K562 (cell line): ENCODE measurements at regions not wholly inside any gene's neighbourhood (a gene's known extent, or its start where the extent isn't known, plus 50 kb on each side); places are given as distances from the start of the nearest gene placed in this dataset.

ENCODE experiments used
- ATAC-seq: fragments of 200-7000 bp; cut with Tn5 transposase; 3 replicates; pipeline ENCODE4 v1.9.1; 2020; ENCODE audit warnings: moderate library complexity
- BruUV-seq: library from RNA; stranded (reverse); fragments of 400-500 nt; replicated peaks from 2 replicates; lab custom pipeline; 2021; lab: Mats Ljungman, UMichigan
- CTCF ChIA-PET: fragments of 300-600 bp; formaldehyde crosslinking; extraction: SDS; loops from one replicate; lab custom pipeline; 2021; ENCODE audit warnings: low intra/inter-chr PET ratio; lab: Yijun Ruan, JAX
- POLR2A ChIA-PET: fragments of 300-600, 350-650 bp; sonication (Branson Sonifier 250); formaldehyde crosslinking; extraction: SDS; loops from one replicate; lab custom pipeline; 2021; ENCODE audit warnings: antibody characterized with exemption, inconsistent platforms; lab: Yijun Ruan, JAX
- DNase-seq, 4 experiments: peaks; one replicate each; pipeline versions ENCODE4 v3.0.0 to v3.0.0-alpha.2; 2011 to 2018; ENCODE audit warnings: low spot score in 3 of 4, mixed read lengths in 3 of 4; ENCODE audit errors: extremely low read depth in 1 of 4
- FAIRE-seq: peaks from 2 replicates; lab custom pipeline; 2011; peaks lifted over from hg19 to GRCh38; lab: Jason Lieb, UNC
- H2AFZ ChIP-seq: 2 replicates; pipeline ENCODE4 v1.6.0; 2011; ENCODE audit warnings: low read depth, low read length, control low read depth, inconsistent platforms
- H3K27ac ChIP-seq: fragments of 200-600 bp; 3 replicates; pipeline ENCODE4 v1.8.0; 2011; ENCODE audit warnings: low read depth, mild to moderate bottlenecking, control low read depth, inconsistent platforms, low read length, moderate library complexity, mixed read lengths; ENCODE audit errors: extremely low read depth
- H3K27me3 ChIP-seq, 2 experiments: fragments of 300-600 bp in 1 of 2; 2 replicates in 1 of 2; 3 replicates in 1 of 2; pipeline versions ENCODE4 v1.6.0 to v1.8.0; 2011; ENCODE audit warnings: inconsistent platforms in 2 of 2, low read length in 2 of 2, mild to moderate bottlenecking in 1 of 2, mixed read lengths in 1 of 2, moderate library complexity in 1 of 2; ENCODE audit not compliant: control insufficient read depth in 2 of 2, insufficient read depth in 2 of 2
- H3K36me3 ChIP-seq: fragments of 300-600 bp; 3 replicates; pipeline ENCODE4 v1.8.0; 2011; ENCODE audit warnings: mild to moderate bottlenecking, low read length, inconsistent platforms; ENCODE audit not compliant: control insufficient read depth, insufficient read depth
- H3K4me1 ChIP-seq, 2 experiments: fragments of 200-600 bp in 1 of 2; replicated peaks in 1 of 2; 2 replicates in 1 of 2; 3 replicates in 1 of 2; pipeline versions ENCODE4 v1.5.1 to v1.8.0; 2011; ENCODE audit warnings: inconsistent platforms in 2 of 2, low read length in 2 of 2, mild to moderate bottlenecking in 1 of 2, mixed read lengths in 1 of 2, moderate library complexity in 1 of 2; ENCODE audit not compliant: control insufficient read depth in 2 of 2, insufficient read depth in 2 of 2
- H3K4me2 ChIP-seq: 2 replicates; pipeline ENCODE4 v1.6.1; 2011; ENCODE audit warnings: low read length, control low read depth, inconsistent platforms, mixed read lengths; ENCODE audit not compliant: insufficient read depth
- H3K4me3 ChIP-seq: fragments of 200-600 bp; sonication (generic), shearing (Covaris generic); 2 replicates; pipeline ENCODE4 v1.5.1; 2016; ENCODE audit warnings: control low read depth, inconsistent platforms
- H3K79me2 ChIP-seq: fragments of 200-600 bp; 3 replicates; pipeline ENCODE4 v1.8.0; 2011; ENCODE audit warnings: low read length, inconsistent platforms; ENCODE audit not compliant: control insufficient read depth, insufficient read depth
- H3K9ac ChIP-seq, 2 experiments: 2 replicates each; pipeline versions ENCODE4 v1.6.0 to v1.6.1; 2011; ENCODE audit warnings: low read depth in 2 of 2, low read length in 2 of 2, control low read depth in 1 of 2, inconsistent platforms in 1 of 2, mild to moderate bottlenecking in 1 of 2, mixed read lengths in 1 of 2; ENCODE audit not compliant: insufficient read depth in 1 of 2
- H3K9me1 ChIP-seq: one replicate; pipeline ENCODE4 v1.6.0; 2011; ENCODE audit warnings: inconsistent platforms, mild to moderate bottlenecking, low read length, moderate library complexity; ENCODE audit not compliant: control insufficient read depth, insufficient read depth
- H3K9me3 ChIP-seq: replicated peaks from 2 replicates; pipeline ENCODE4 v1.5.1; 2011; ENCODE audit warnings: low read depth, low read length, inconsistent platforms; ENCODE audit not compliant: control insufficient read depth, insufficient read depth
- H4K20me1 ChIP-seq: replicated peaks from 2 replicates; pipeline ENCODE4 v1.6.1; 2011; ENCODE audit warnings: low read length, inconsistent platforms, mixed read lengths; ENCODE audit not compliant: control insufficient read depth, insufficient read depth
- BRCA1 ChIP-seq, 2 experiments: fragments of 450-650 bp in 1 of 2; sonication (generic) in 1 of 2; formaldehyde crosslinking in 1 of 2; IDR thresholded peaks; 2 replicates each; pipeline versions ENCODE4 v1.5.0 to v1.6.1; 2017 to 2020; ENCODE audit warnings: mild to moderate bottlenecking in 1 of 2, missing genetic modification reagents in 1 of 2
- CBX1 ChIP-seq: sonication (generic); IDR thresholded peaks from 2 replicates; pipeline ENCODE4 v1.6.1; 2016; ENCODE audit warnings: antibody characterized with exemption, low read depth, mild to moderate bottlenecking
- ETV1 ChIP-seq: fragments of 450-650 bp; conservative IDR thresholded peaks from 2 replicates; pipeline ENCODE4 v1.6.1; 2016; ENCODE audit warnings: missing genetic modification characterization, control low read depth, low read depth, missing compliant biosample characterization
- FOXJ3 ChIP-seq: sonication (generic); formaldehyde crosslinking; IDR thresholded peaks from 2 replicates; pipeline ENCODE4 v1.4.0; 2020; ENCODE audit warnings: mild to moderate bottlenecking, missing genetic modification reagents
- HMGN3 ChIP-seq: IDR thresholded peaks from 2 replicates; pipeline ENCODE4 v1.6.1; 2011; ENCODE audit warnings: borderline replicate concordance, low read depth, mild to moderate bottlenecking, mixed read lengths, low read length; ENCODE audit not compliant: insufficient read length; ENCODE audit errors: extremely low read depth
- MXI1 ChIP-seq: IDR thresholded peaks from 2 replicates; pipeline ENCODE4 v1.6.1; 2011; ENCODE audit warnings: low read depth, mild to moderate bottlenecking, improper control_type of control experiment, low read length
- RBM34 ChIP-seq: fragments of 200-400 bp; formaldehyde crosslinking; IDR thresholded peaks from 2 replicates; pipeline ENCODE4 v1.6.1; 2018; ENCODE audit warnings: low read length, borderline replicate concordance; ENCODE audit not compliant: insufficient read depth
- SIN3B ChIP-seq: fragments of 450-650 bp; IDR thresholded peaks from 2 replicates; pipeline ENCODE4 v1.6.1; 2017; ENCODE audit warnings: low read depth, mild to moderate bottlenecking, moderate library complexity
- ZBTB17 ChIP-seq: fragments of 450-650 bp; formaldehyde crosslinking; IDR thresholded peaks from 2 replicates; pipeline ENCODE4 v1.4.0; 2020; ENCODE audit warnings: mild to moderate bottlenecking
- ZNF133 ChIP-seq: fragments of 250-450 bp; sonication (Bioruptor Pico); IDR thresholded peaks from 2 replicates; pipeline ENCODE4 v1.4.0; 2020; ENCODE audit warnings: mild to moderate bottlenecking
- ZNF134 ChIP-seq: fragments of 250-450 bp; sonication (Bioruptor Pico); conservative IDR thresholded peaks from 2 replicates; pipeline ENCODE4 v1.4.0; 2020
- ZNF23 ChIP-seq: fragments of 250-450 bp; sonication (Bioruptor Pico); IDR thresholded peaks from 2 replicates; pipeline ENCODE4 v1.4.0; 2020; ENCODE audit warnings: mild to moderate bottlenecking
- ZNF232 ChIP-seq: sonication (generic); formaldehyde crosslinking; IDR thresholded peaks from 2 replicates; pipeline ENCODE4 v1.8.0; 2022; ENCODE audit warnings: mild to moderate bottlenecking, missing genetic modification reagents
- ZNF347 ChIP-seq: fragments of 450-650 bp; formaldehyde crosslinking; IDR thresholded peaks from 2 replicates; pipeline ENCODE4 v1.4.0; 2020; ENCODE audit warnings: low read depth, mild to moderate bottlenecking, moderate library complexity
- WGBS: fragments of 100-300 bp; shearing (Covaris generic); methylation state at CpG from one replicate; pipeline ENCODE4 v1.1.6; 2016; ENCODE audit warnings: low coverage, mixed read lengths; ENCODE audit not compliant: insufficient coverage; ENCODE audit errors: missing lambda C conversion rate; 5-methylcytosine and 5-hydroxymethylcytosine counted together
- in situ Hi-C: fragments of 300-500 bp; cut with MboI; formaldehyde crosslinking; loops from 4 replicates; pipeline ENCODE4 v1.15.0; 2018; ENCODE audit warnings: inconsistent platforms, mixed read lengths
- intact Hi-C: fragments of 100-400 bp; cut with micrococcal nuclease; formaldehyde crosslinking; loops from 2 replicates; pipeline ENCODE4 v1.14.2; 2022
- TF ChIP-seq, protein P1 (sequence below): fragments of 450-650 bp; conservative IDR thresholded peaks from 2 replicates; pipeline ENCODE4 v1.6.1; 2016; ENCODE audit warnings: missing genetic modification characterization, low read depth, mild to moderate bottlenecking, control low read depth, missing compliant biosample characterization

DNA sequence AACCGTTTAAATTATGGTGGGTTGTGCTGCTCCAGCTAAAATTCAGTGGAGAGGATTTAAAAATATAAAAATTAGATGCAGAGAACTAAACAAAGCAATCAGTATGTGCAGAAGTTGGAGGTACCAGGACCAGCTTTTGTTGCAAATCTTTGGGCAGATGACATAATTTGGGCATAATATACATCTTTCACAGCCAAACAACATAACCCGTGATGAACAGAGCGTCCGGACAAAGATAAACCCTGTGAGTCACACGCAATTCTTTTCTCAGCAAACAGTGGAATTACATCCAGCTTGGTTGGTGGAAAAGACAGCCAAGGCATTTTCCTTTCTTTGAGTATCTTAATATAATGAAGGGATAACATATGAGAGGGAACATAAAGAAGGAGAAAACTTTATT is 419.4 kb upstream of the ADAMTS9 start:
- Histone ChIP-seq H3K27me3 (no peaks in the 10 kb centered on the region), H3K4me2 (no peak overlapping the region), H3K4me3 (no peak overlapping the region), H2AFZ (no peak overlapping the region), H4K20me1 (no peaks in the 10 kb centered on the region), H3K27ac (no peak overlapping the region), H3K36me3 (no peaks in the 10 kb centered on the region), H3K9me1 (no peaks in the 10 kb centered on the region), H3K4me1 (no peaks in the 10 kb centered on the region), H3K79me2 (no peaks in the 10 kb centered on the region), H3K9me3 (no peaks in the 10 kb centered on the region), H3K9ac (no peak overlapping the region)
- BruUV-seq = no TSS peak
- ATAC-seq (no peak), FAIRE-seq (no peak), DNase-seq (no peak)
- CTCF ChIA-PET = no interaction called here
- in situ Hi-C loops = no loop called here
- no peak for TF ChIP-seq SIN3B
- no peak for TF ChIP-seq ZNF347
- TF ChIP-seq MXI1 = no peak
- TF ChIP-seq ZNF23 (CRISPR knock-in tag) = no peak
- TF ChIP-seq FOXJ3 = no peak
- no peak for TF ChIP-seq ZNF133 (CRISPR knock-in tag)
- TF ChIP-seq HMGN3 = no peak
- TF ChIP-seq BRCA1 (IDR thresholded peaks at IDR 0.05) = no peak
- TF ChIP-seq BRCA1 (CRISPR knock-in tag; IDR thresholded peaks at IDR 0.05) = no peak
- no peak for TF ChIP-seq ZNF134 (CRISPR knock-in tag)
- no peak for TF ChIP-seq ETV1
- TF ChIP-seq, protein P1, sequence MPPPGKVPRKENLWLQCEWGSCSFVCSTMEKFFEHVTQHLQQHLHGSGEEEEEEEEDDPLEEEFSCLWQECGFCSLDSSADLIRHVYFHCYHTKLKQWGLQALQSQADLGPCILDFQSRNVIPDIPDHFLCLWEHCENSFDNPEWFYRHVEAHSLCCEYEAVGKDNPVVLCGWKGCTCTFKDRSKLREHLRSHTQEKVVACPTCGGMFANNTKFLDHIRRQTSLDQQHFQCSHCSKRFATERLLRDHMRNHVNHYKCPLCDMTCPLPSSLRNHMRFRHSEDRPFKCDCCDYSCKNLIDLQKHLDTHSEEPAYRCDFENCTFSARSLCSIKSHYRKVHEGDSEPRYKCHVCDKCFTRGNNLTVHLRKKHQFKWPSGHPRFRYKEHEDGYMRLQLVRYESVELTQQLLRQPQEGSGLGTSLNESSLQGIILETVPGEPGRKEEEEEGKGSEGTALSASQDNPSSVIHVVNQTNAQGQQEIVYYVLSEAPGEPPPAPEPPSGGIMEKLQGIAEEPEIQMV (tag) = no peak
- TF ChIP-seq CBX1 = no peak
- no peak for TF ChIP-seq ZNF232 (CRISPR knock-in tag)
- TF ChIP-seq RBM34 = no peak
- no peak for TF ChIP-seq ZBTB17
- POLR2A ChIA-PET = interaction anchor here (1.2 kb wide), 1 partner anchor 11 kb away, joined by 3 read pairs; no protein-coding TSS in a partner anchor
- 0% methylated on average over 4 of the region's 5 CpGs for WGBS
- intact Hi-C loops = no loop called here
